ENCODE measurements at regions not wholly inside any gene's neighbourhood (a gene's known extent, or its start where the extent isn't known, plus 50 kb on each side); places are given as distances from the start of the nearest gene placed in this dataset.

- TF ChIP-seq CTCF (IDR thresholded peaks at IDR 0.05; ENCODE audit: extremely low read depth in 1 of 2, insufficient read depth in 1 of 2, low read depth in 1 of 2, low read length in 2 of 2) (no peak), EZH2 (IDR thresholded peaks at IDR 0.05; ENCODE audit: borderline replicate concordance, low read depth, low read length, severe bottlenecking) (no peak), POLR2AphosphoS5 (IDR thresholded peaks at IDR 0.05; ENCODE audit: insufficient read depth, low read depth, low read length) (no peak), POLR2A (IDR thresholded peaks at IDR 0.05; ENCODE audit: low read depth, low read length) (no peak), MAX (IDR thresholded peaks at IDR 0.05; ENCODE audit: insufficient read depth, insufficient read length) (no peak), MYC (IDR thresholded peaks at IDR 0.05; ENCODE audit: low read depth, low read length) (no peak), GATA2 (IDR thresholded peaks at IDR 0.05; ENCODE audit: insufficient read depth, insufficient read length, low read depth, low read length) (no peak)
These were observed 960.5 kb upstream of the IGFBP7 start for GRCh38 chr4:58070726-58071125.

All from endothelial cell of umbilical vein (primary cell).